Breast epithelium (tissue), 4 donors: ENCODE measurements at regions not wholly inside any gene's neighbourhood (a gene's known extent, or its start where the extent isn't known, plus 50 kb on each side); places are given as distances from the start of the nearest gene placed in this dataset.
A peak's percentile ranks its signal among the peaks of the same experiment; 100 is the strongest.

Experiments
- DNase-seq, 2 donors: peaks; one replicate each; pipeline ENCODE4 v3.0.0-alpha.2; 2019; ENCODE audit warnings: low spot score in 2 of 2
- H3K27ac ChIP-seq, 2 donors: fragments of 200-600 bp; sonication (generic) in 1 of 2; one replicate each; pipeline ENCODE4 v1.5.1; 2016 to 2019; ENCODE audit warnings: mild to moderate bottlenecking in 1 of 2
- H3K27me3 ChIP-seq, 2 donors: fragments of 200-600 bp; sonication (generic) in 1 of 2; one replicate each; pipeline versions ENCODE4 v1.5.1 to v1.6.0; 2017 to 2019; ENCODE audit warnings: control low read depth in 1 of 2, mild to moderate bottlenecking in 1 of 2
- H3K36me3 ChIP-seq: fragments of 200-600 bp; one replicate; pipeline ENCODE4 v1.5.1; 2019
- H3K4me1 ChIP-seq, 2 donors: fragments of 200-600 bp; sonication (generic); one replicate each; pipeline ENCODE4 v1.5.1; 2016 to 2019; ENCODE audit warnings: control low read depth in 1 of 2
- H3K4me3 ChIP-seq, 3 donors: fragments of 200-600 bp; sonication (generic); 1 replicate in 2 of 3; 2 replicates in 1 of 3; pipeline ENCODE4 v1.5.1; 2016 to 2019; ENCODE audit warnings: mild to moderate bottlenecking in 3 of 3, moderate library complexity in 2 of 3
- H3K9me3 ChIP-seq, 2 donors: fragments of 200-600 bp; sonication (generic) in 1 of 2; one replicate each; pipeline ENCODE4 v1.5.1; 2016 to 2019; ENCODE audit warnings: control low read depth in 1 of 2
- POLR2A ChIP-seq: fragments of 450-650 bp; IDR thresholded peaks from one replicate; pipeline ENCODE4 v1.6.1; 2016; ENCODE audit warnings: antibody characterized with exemption, mild to moderate bottlenecking, moderate library complexity
- POLR2AphosphoS5 ChIP-seq, 3 donors: sonication (generic); formaldehyde crosslinking; IDR thresholded peaks; one replicate each; pipeline ENCODE4 v1.6.1; 2017; ENCODE audit warnings: antibody characterized with exemption in 3 of 3
- intact Hi-C: fragments of 100-400 bp; cut with DNase I; formaldehyde crosslinking; loops from one replicate; pipeline ENCODE4 v1.15.1; 2023; ENCODE audit warnings: low total_unique reads
- TF ChIP-seq, protein P1 (sequence below), 3 donors: fragments of 450-650 bp; IDR thresholded peaks; one replicate each; pipeline ENCODE4 v1.5.1; 2016 to 2017; ENCODE audit warnings: antibody characterized with exemption in 3 of 3, mild to moderate bottlenecking in 3 of 3, moderate library complexity in 3 of 3

DNA sequence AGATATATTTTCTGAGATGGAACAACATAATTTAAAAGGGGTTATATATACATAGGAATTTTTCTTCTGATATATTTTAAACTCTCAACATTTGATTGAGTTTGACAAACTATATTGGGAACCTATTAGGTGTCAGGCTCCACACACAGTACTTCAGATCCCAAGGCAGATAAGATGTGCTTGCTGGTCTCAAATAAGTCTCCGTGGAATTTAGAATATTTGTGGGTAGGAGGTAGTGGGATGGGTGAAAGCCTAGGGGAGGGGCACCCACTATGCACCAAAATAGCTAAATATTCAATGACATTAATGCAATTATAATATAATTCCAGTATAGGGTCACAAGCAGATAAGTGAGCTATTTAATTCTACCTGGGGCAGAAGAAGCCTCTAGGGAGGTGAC lies 81.5 kb downstream of the ARL4A start:
- no peak for DNase-seq
- peaks cover 0 to 4% of the 10 kb centered on the region in 2 donors for H3K9me3 ChIP-seq
- H3K27ac ChIP-seq: no peak overlapping the region
- H3K4me1 ChIP-seq: peaks cover 0 to 6% of the 10 kb centered on the region in 2 donors
- H3K27me3 ChIP-seq: no peaks in the 10 kb centered on the region
- TF ChIP-seq POLR2AphosphoS5 (IDR thresholded peaks at IDR 0.05) (no peak), POLR2A (no peak)
- TF ChIP-seq, protein P1, sequence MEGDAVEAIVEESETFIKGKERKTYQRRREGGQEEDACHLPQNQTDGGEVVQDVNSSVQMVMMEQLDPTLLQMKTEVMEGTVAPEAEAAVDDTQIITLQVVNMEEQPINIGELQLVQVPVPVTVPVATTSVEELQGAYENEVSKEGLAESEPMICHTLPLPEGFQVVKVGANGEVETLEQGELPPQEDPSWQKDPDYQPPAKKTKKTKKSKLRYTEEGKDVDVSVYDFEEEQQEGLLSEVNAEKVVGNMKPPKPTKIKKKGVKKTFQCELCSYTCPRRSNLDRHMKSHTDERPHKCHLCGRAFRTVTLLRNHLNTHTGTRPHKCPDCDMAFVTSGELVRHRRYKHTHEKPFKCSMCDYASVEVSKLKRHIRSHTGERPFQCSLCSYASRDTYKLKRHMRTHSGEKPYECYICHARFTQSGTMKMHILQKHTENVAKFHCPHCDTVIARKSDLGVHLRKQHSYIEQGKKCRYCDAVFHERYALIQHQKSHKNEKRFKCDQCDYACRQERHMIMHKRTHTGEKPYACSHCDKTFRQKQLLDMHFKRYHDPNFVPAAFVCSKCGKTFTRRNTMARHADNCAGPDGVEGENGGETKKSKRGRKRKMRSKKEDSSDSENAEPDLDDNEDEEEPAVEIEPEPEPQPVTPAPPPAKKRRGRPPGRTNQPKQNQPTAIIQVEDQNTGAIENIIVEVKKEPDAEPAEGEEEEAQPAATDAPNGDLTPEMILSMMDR (IDR thresholded peaks at IDR 0.05): no peak
- no peak overlapping the region for H3K4me3 ChIP-seq
- H3K36me3 ChIP-seq: no peaks in the 10 kb centered on the region
- intact Hi-C loops: no loop called here

DNA sequence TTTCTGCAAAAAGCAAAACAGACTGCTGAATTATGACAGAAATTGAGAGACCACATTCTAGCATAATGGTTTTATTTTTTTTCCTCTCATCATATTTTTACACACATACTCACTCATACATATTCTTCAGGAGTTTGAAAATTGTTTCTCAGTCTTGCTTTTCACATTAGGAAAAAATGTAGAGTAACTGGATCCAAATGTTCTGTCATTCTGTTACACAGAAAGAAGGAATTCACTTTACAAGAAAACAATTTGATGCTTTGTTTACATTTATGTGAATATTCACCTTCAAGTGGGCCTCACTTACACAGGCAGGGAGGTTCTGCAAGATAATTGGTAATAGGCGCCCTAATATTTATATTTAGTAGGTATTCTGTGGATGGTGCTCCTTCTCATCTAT lies 82.0 kb downstream of the ARL4A start:
- intact Hi-C loops: no loop called here
- DNase-seq: no peak
- Histone ChIP-seq H3K27ac (no peak overlapping the region), H3K4me1 (peaks cover 0 to 6% of the 10 kb centered on the region in 2 donors), H3K4me3 (no peak overlapping the region), H3K36me3 (no peaks in the 10 kb centered on the region), H3K27me3 (no peaks in the 10 kb centered on the region), H3K9me3 (peaks cover 0 to 7% of the 10 kb centered on the region in 2 donors)
- TF ChIP-seq POLR2AphosphoS5 (IDR thresholded peaks at IDR 0.05) (no peak), POLR2A (no peak)
- TF ChIP-seq, protein P1 (IDR thresholded peaks at IDR 0.05): no peak

DNA sequence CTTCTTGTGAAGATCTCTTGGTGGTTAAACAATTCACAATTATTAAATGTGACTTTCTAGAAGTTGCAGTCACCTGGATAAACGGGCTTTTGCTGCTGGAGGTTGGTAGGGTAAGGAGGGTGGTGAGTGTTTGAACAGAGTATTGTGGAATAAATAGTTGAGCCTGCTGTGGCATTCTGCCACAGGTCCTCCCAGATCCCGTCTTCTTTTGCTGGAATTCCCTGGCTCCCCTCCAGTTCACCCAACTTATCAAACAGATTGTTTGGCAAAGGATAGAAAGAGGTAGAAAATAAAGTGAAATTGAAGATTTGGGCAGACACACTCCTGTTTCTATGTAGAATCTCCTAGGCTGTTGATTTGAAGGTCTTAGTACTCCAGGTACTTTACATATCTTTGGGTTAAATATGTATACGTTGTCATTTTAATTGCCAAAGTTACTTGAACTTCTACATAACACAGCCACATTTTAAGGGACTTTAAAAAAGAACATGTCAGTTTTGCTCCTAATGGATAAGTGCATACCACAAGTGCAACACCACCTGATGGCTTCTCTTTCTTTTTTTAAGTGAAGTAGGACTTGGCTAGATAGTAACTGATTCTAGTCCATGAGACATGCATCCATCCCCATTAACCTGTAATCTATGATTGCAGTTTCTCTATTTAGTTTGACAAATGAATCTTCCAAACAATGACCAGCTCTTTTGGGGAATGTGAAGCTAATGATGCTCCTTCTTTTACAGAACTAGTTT lies 83.0 kb downstream of the ARL4A start:
- no peak for TF ChIP-seq POLR2AphosphoS5 (IDR thresholded peaks at IDR 0.05)
- TF ChIP-seq POLR2A: no peak
- TF ChIP-seq, protein P1 (IDR thresholded peaks at IDR 0.05): no peak
- DNase-seq: no peak
- H3K4me3 ChIP-seq: no peak overlapping the region
- peaks cover 0 to 6% of the 10 kb centered on the region in 2 donors for H3K4me1 ChIP-seq
- peaks cover 0 to 7% of the 10 kb centered on the region in 2 donors for H3K9me3 ChIP-seq
- no peaks in the 10 kb centered on the region for H3K36me3 ChIP-seq
- no peaks in the 10 kb centered on the region for H3K27me3 ChIP-seq
- intact Hi-C loops: no loop called here
- H3K27ac ChIP-seq: peak overlapping the region; percentile 27 to 33

DNA sequence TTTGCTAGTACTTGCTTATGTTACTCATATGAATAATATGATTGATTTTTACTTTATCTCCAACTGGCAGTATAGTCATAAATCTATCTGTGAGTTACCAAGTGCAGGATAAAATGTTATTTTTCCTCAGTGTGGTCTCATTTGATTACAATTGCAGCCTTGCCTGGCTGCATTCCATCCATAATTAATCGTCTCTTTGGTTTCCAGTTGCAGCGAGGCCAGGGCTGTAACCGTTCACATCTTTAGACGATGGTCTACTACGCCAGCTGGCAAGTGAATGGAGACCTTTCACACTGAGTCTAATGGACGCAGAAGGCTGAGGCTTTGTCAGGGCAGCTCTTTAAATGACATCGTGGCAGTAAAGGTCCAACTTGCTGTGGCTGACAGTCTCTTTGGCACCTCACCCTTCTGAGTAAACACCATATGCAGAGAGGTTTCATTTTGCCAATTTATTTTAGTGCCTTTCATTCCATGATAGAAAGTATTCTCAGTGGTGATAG lies 84.0 kb downstream of the ARL4A start:
- DNase-seq: no peak

DNA sequence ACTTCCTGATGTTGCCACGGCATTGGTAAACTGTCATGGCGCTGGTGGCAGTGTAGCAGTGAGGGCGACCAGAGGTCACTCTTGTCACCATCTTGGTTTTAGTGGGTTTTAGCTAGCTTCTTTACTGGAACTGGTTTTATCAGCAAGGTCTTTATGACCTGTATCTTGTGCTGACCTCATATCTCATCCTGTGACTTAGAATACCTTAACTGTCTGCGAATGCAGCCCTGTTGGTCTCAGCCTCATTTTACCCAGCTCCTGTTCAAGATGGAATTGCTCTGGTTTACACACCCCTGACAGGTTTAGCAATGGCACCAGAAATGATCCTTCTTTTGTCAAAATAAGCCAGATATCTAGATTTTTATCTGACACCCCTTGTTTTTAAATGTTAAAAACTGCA lies 85.3 kb downstream of the ARL4A start:
- DNase-seq: no peak
- Histone ChIP-seq H3K36me3 (no peaks in the 10 kb centered on the region), H3K9me3 (peaks cover 0 to 7% of the 10 kb centered on the region in 2 donors), H3K4me1 (peaks cover 0 to 6% of the 10 kb centered on the region in 2 donors), H3K27me3 (no peaks in the 10 kb centered on the region), H3K27ac (no peak overlapping the region), H3K4me3 (no peak overlapping the region)
- intact Hi-C loops: no loop called here
- TF ChIP-seq POLR2A (no peak), POLR2AphosphoS5 (IDR thresholded peaks at IDR 0.05) (no peak)
- TF ChIP-seq, protein P1 (IDR thresholded peaks at IDR 0.05): no peak

More for the DNA sequence above, 84.0 kb downstream of the ARL4A start:
- intact Hi-C loops: no loop called here
- Histone ChIP-seq H3K27ac (peak overlapping the region; percentile 68), H3K4me1 (peaks cover 0 to 6% of the 10 kb centered on the region in 2 donors), H3K27me3 (no peaks in the 10 kb centered on the region), H3K4me3 (peak overlapping the region in 2 of 3 donors; percentile 30 to 54), H3K9me3 (peaks cover 0 to 7% of the 10 kb centered on the region in 2 donors), H3K36me3 (no peaks in the 10 kb centered on the region)
- no peak for TF ChIP-seq POLR2A
- TF ChIP-seq POLR2AphosphoS5 (IDR thresholded peaks at IDR 0.05): no peak
- TF ChIP-seq, protein P1 (IDR thresholded peaks at IDR 0.05): no peak
